ENCODE measurements at regions not wholly inside any gene's neighbourhood (a gene's known extent, or its start where the extent isn't known, plus 50 kb on each side); places are given as distances from the start of the nearest gene placed in this dataset.
"Not testable (repeated sequence)": the region's sequence is repeated elsewhere in the genome, so short reads cannot be mapped to it uniquely, and the experiment has no call there.

DNA sequence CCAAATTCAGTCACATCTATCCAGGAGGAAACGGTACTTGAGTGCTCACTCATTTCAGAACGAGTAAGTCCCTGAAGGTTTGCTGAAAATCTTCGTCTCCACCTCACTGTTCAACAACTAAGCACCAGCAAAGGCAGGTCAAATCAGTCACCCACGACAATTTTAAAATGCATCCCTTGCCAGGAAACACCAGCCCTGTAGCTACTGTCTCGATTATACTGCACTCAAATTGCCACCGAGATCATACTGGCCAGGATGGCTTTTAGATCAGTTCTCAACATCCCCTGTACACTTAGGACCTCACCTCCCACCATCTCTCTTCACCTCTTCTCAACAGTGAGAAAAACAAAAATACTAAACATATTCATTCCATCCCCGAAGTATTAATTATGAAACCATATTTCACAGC lies 298.6 kb downstream of the AGTPBP1 start:
- H3K27ac ChIP-seq (replicated peaks), result no peak overlapping the region
- TF ChIP-seq GABPA (IDR thresholded peaks at IDR 0.05; ENCODE audit: low read depth) (no peak), CTCF (IDR thresholded peaks at IDR 0.05; ENCODE audit: insufficient read depth, low read length) (no peak)
- no peaks in the 10 kb centered on the region for H3K27me3 ChIP-seq (ENCODE audit: insufficient read depth, poor library complexity, severe bottlenecking)
- DNase-seq (ENCODE audit: low read depth in 1 of 2, low spot score in 1 of 2), result no peak
- H3K4me3 ChIP-seq (replicated peaks; ENCODE audit: insufficient read depth, low read length), result no peak overlapping the region

- Histone ChIP-seq H3K4me3 (replicated peaks; ENCODE audit: insufficient read depth, low read length) (no peak overlapping the region), H3K27ac (replicated peaks) (no peak overlapping the region), H3K27me3 (ENCODE audit: insufficient read depth, poor library complexity, severe bottlenecking) (no peaks in the 10 kb centered on the region)
- TF ChIP-seq REST (IDR thresholded peaks at IDR 0.05; ENCODE audit: insufficient replicate concordance, low read depth) (no peak), SPI1 (IDR thresholded peaks at IDR 0.05; ENCODE audit: borderline replicate concordance, low read depth) (no peak), CTCF (IDR thresholded peaks at IDR 0.05; ENCODE audit: insufficient read depth, low read length) (no peak), POLR2AphosphoS5 (IDR thresholded peaks at IDR 0.05; ENCODE audit: low read depth) (no peak), GABPA (IDR thresholded peaks at IDR 0.05; ENCODE audit: low read depth) (no peak)
- no peak for DNase-seq (ENCODE audit: low read depth in 1 of 2, low spot score in 1 of 2)
Measured at GRCh38 chr9:85439791-85440190, 302.0 kb downstream of the AGTPBP1 start.

DNA sequence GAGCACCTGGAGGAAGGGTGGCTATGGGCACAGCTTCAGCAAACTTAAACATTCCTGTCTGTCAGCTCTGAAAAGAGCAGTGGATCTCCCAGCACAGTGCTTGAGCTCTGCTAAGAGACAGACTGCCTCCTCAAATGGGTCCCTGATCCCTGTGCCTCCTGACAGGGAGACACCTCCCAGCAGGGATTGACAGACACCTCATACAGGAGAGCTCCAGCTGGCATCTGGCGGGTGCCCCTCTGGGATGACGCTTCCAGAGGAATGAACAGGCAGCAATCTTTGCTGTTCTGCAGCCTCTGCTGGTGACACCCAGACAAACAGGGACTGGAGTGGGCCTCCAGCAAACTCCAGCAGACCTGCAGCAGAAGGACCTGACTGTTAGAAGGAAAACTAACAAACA lies 307.8 kb downstream of the AGTPBP1 start:
- not testable (repeated sequence) for H3K27ac ChIP-seq (replicated peaks); H3K27me3 ChIP-seq (ENCODE audit: insufficient read depth, poor library complexity, severe bottlenecking)

DNA sequence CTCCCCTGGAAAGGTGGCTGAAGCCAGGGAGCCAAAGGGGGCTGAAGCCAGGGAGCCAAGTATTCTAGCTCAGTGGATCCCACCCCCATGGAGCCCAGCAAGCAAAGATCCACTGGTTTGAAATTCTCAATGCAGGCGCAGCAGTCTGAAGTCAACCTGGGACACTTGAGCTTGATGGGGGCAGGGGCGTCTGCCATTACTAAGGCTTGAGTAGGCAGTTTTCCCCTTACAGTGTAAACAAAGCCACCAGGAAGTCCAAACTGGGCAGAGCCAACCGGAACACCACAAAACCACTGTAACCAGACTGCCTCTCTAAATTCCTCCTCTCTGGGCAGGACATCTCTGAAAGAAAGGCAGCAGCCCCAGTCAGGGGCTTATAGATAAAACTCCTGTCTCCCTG lies 308.2 kb downstream of the AGTPBP1 start:
- DNase-seq (ENCODE audit: low read depth in 1 of 2, low spot score in 1 of 2); H3K27me3 ChIP-seq (ENCODE audit: insufficient read depth, poor library complexity, severe bottlenecking): not testable (repeated sequence)

More for the DNA sequence above, 307.8 kb downstream of the AGTPBP1 start:
- H3K4me3 ChIP-seq (replicated peaks; ENCODE audit: insufficient read depth, low read length); DNase-seq (ENCODE audit: low read depth in 1 of 2, low spot score in 1 of 2): not testable (repeated sequence)

DNA sequence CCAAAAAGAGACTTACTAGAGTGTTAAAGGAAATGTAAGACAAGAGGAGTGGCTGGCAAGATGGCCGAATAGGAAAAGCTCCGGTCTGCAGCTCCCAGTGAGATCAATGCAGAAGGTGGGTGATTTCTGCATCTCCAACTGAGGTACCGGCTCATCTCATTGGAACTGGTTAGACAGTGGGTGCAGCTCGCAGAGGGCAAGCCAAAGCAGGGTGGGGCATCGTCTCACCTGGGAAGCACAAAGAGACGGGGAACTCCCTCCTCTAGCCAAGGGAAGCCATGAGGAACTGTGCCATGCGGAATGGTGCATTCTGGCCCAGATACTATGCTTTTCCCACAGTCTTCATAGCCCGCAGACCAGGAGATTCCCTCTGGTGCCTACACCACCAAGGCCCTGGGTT lies 308.7 kb downstream of the AGTPBP1 start:
- H3K4me3 ChIP-seq (replicated peaks; ENCODE audit: insufficient read depth, low read length), result no peak overlapping the region
- TF ChIP-seq POLR2AphosphoS5 (IDR thresholded peaks at IDR 0.05; ENCODE audit: low read depth), result no peak
- TF ChIP-seq REST (IDR thresholded peaks at IDR 0.05; ENCODE audit: insufficient replicate concordance, low read depth), result no peak
- no peak for TF ChIP-seq GABPA (IDR thresholded peaks at IDR 0.05; ENCODE audit: low read depth)
- TF ChIP-seq CTCF (IDR thresholded peaks at IDR 0.05; ENCODE audit: insufficient read depth, low read length), result no peak
- no peak for TF ChIP-seq SPI1 (IDR thresholded peaks at IDR 0.05; ENCODE audit: borderline replicate concordance, low read depth)
- no peaks in the 10 kb centered on the region for H3K27me3 ChIP-seq (ENCODE audit: insufficient read depth, poor library complexity, severe bottlenecking)
- no peak for DNase-seq (ENCODE audit: low read depth in 1 of 2, low spot score in 1 of 2)
- no peak overlapping the region for H3K27ac ChIP-seq (replicated peaks)

More for the DNA sequence above, 308.2 kb downstream of the AGTPBP1 start:
- H3K4me3 ChIP-seq (replicated peaks; ENCODE audit: insufficient read depth, low read length); H3K27ac ChIP-seq (replicated peaks): not testable (repeated sequence)

All from HL-60 (cell line).